ENCODE measurements at regions not wholly inside any gene's neighbourhood (a gene's known extent, or its start where the extent isn't known, plus 50 kb on each side); places are given as distances from the start of the nearest gene placed in this dataset.

GRCh38 chr1:181205901-181206300, 117.4 kb downstream of the IER5 start:
- Histone ChIP-seq H3K36me3 (replicated peaks; ENCODE audit: insufficient read depth, low read length) (no peaks in the 10 kb centered on the region), H2AFZ (ENCODE audit: low read length) (no peak overlapping the region), H3K9ac (ENCODE audit: low read length) (no peak overlapping the region), H3K27me3 (replicated peaks; ENCODE audit: insufficient read depth, low read length) (no peaks in the 10 kb centered on the region), H3F3A (ENCODE audit: insufficient read depth, low read length) (no peaks in the 10 kb centered on the region), H4K20me1 (ENCODE audit: insufficient read depth, low read length) (no peaks in the 10 kb centered on the region), H3K27ac (ENCODE audit: low read length) (no peak overlapping the region), H3K4me1 (ENCODE audit: low read length) (no peaks in the 10 kb centered on the region), H3K9me3 (replicated peaks; ENCODE audit: insufficient read depth, low read length) (no peaks in the 10 kb centered on the region), H3K4me3 (ENCODE audit: low read length) (no peak overlapping the region), H3K79me2 (ENCODE audit: low read length) (no peaks in the 10 kb centered on the region), H3K4me2 (ENCODE audit: low read depth, low read length) (no peak overlapping the region), H3K9me2 (replicated peaks; ENCODE audit: insufficient read depth, low read length) (no peaks in the 10 kb centered on the region)
- TF ChIP-seq, protein P1, sequence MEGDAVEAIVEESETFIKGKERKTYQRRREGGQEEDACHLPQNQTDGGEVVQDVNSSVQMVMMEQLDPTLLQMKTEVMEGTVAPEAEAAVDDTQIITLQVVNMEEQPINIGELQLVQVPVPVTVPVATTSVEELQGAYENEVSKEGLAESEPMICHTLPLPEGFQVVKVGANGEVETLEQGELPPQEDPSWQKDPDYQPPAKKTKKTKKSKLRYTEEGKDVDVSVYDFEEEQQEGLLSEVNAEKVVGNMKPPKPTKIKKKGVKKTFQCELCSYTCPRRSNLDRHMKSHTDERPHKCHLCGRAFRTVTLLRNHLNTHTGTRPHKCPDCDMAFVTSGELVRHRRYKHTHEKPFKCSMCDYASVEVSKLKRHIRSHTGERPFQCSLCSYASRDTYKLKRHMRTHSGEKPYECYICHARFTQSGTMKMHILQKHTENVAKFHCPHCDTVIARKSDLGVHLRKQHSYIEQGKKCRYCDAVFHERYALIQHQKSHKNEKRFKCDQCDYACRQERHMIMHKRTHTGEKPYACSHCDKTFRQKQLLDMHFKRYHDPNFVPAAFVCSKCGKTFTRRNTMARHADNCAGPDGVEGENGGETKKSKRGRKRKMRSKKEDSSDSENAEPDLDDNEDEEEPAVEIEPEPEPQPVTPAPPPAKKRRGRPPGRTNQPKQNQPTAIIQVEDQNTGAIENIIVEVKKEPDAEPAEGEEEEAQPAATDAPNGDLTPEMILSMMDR (IDR thresholded peaks at IDR 0.05; ENCODE audit: low read length), result no peak
- no peak for TF ChIP-seq EZH2 (optimal IDR thresholded peaks at IDR 0.05; ENCODE audit: low read depth, low read length)
- TF ChIP-seq EZH2phosphoT487 (IDR thresholded peaks at IDR 0.05; ENCODE audit: low read length), result no peak
- DNase-seq, result no peak

GRCh38 chr1:181206513-181206912, 118.0 kb downstream of the IER5 start:
- H3K27ac ChIP-seq (ENCODE audit: low read length), result no peak overlapping the region
- TF ChIP-seq EZH2 (optimal IDR thresholded peaks at IDR 0.05; ENCODE audit: low read depth, low read length), result no peak
- TF ChIP-seq EZH2phosphoT487 (IDR thresholded peaks at IDR 0.05; ENCODE audit: low read length), result no peak
- TF ChIP-seq, protein P1 (IDR thresholded peaks at IDR 0.05; ENCODE audit: low read length), result no peak
- no peaks in the 10 kb centered on the region for H3K36me3 ChIP-seq (replicated peaks; ENCODE audit: insufficient read depth, low read length)
- no peak overlapping the region for H3K4me3 ChIP-seq (ENCODE audit: low read length)
- no peaks in the 10 kb centered on the region for H3K9me2 ChIP-seq (replicated peaks; ENCODE audit: insufficient read depth, low read length)
- H3K4me1 ChIP-seq (ENCODE audit: low read length), result no peaks in the 10 kb centered on the region
- no peaks in the 10 kb centered on the region for H3F3A ChIP-seq (ENCODE audit: insufficient read depth, low read length)
- H3K9ac ChIP-seq (ENCODE audit: low read length), result no peak overlapping the region
- no peak for DNase-seq
- no peaks in the 10 kb centered on the region for H3K27me3 ChIP-seq (replicated peaks; ENCODE audit: insufficient read depth, low read length)
- no peaks in the 10 kb centered on the region for H3K9me3 ChIP-seq (replicated peaks; ENCODE audit: insufficient read depth, low read length)
- H3K79me2 ChIP-seq (ENCODE audit: low read length), result no peaks in the 10 kb centered on the region
- H2AFZ ChIP-seq (ENCODE audit: low read length), result no peak overlapping the region
- no peak overlapping the region for H3K4me2 ChIP-seq (ENCODE audit: low read depth, low read length)
- H4K20me1 ChIP-seq (ENCODE audit: insufficient read depth, low read length), result no peaks in the 10 kb centered on the region

- Histone ChIP-seq H3K27me3 (replicated peaks; ENCODE audit: insufficient read depth, low read length) (no peaks in the 10 kb centered on the region), H3K9me2 (replicated peaks; ENCODE audit: insufficient read depth, low read length) (no peaks in the 10 kb centered on the region), H4K20me1 (ENCODE audit: insufficient read depth, low read length) (no peaks in the 10 kb centered on the region), H2AFZ (ENCODE audit: low read length) (no peak overlapping the region), H3K4me1 (ENCODE audit: low read length) (no peaks in the 10 kb centered on the region), H3K4me2 (ENCODE audit: low read depth, low read length) (no peak overlapping the region), H3F3A (ENCODE audit: insufficient read depth, low read length) (no peaks in the 10 kb centered on the region), H3K4me3 (ENCODE audit: low read length) (no peak overlapping the region), H3K9me3 (replicated peaks; ENCODE audit: insufficient read depth, low read length) (no peaks in the 10 kb centered on the region), H3K9ac (ENCODE audit: low read length) (no peak overlapping the region), H3K79me2 (ENCODE audit: low read length) (no peaks in the 10 kb centered on the region), H3K27ac (ENCODE audit: low read length) (no peak overlapping the region), H3K36me3 (replicated peaks; ENCODE audit: insufficient read depth, low read length) (no peaks in the 10 kb centered on the region)
- TF ChIP-seq, protein P1 (IDR thresholded peaks at IDR 0.05; ENCODE audit: low read length), result no peak
- no peak for TF ChIP-seq EZH2phosphoT487 (IDR thresholded peaks at IDR 0.05; ENCODE audit: low read length)
- TF ChIP-seq EZH2 (optimal IDR thresholded peaks at IDR 0.05; ENCODE audit: low read depth, low read length), result no peak
- DNase-seq, result no peak
These were observed 118.7 kb downstream of the IER5 start for GRCh38 chr1:181206979-181207790.

Data from MM.1S (cell line).